Activated CD4-positive, alpha-beta memory T cell treated with anti-CD3 and anti-CD28 coated beads for 36 hours (primary cell): ENCODE measurements at regions not wholly inside any gene's neighbourhood (a gene's known extent, or its start where the extent isn't known, plus 50 kb on each side); places are given as distances from the start of the nearest gene placed in this dataset.

ENCODE experiments used
- CTCF ChIA-PET: fragments of 350-600 bp; sonication (Branson Sonifier 250); formaldehyde crosslinking; loops from one replicate; lab custom pipeline; 2021; ENCODE audit warnings: antibody characterized with exemption, inconsistent platforms; lab: Charles Lee
- POLR2A ChIA-PET: fragments of 350-600 bp; sonication (Branson Sonifier 250); formaldehyde crosslinking; loops from one replicate; lab custom pipeline; 2021; ENCODE audit warnings: antibody characterized with exemption; lab: Charles Lee
- DNase-seq: peaks from one replicate; pipeline ENCODE4 v3.0.0-alpha.2; 2020
- H3K27ac Mint-ChIP-seq: one replicate; pipeline ENCODE4 v1.8.0; 2021; ENCODE audit warnings: mixed read lengths
- H3K27me3 Mint-ChIP-seq: one replicate; pipeline ENCODE4 v1.8.0; 2021; ENCODE audit warnings: mixed read lengths
- H3K36me3 Mint-ChIP-seq: one replicate; pipeline ENCODE4 v1.8.0; 2021; ENCODE audit warnings: mixed read lengths
- H3K4me1 Mint-ChIP-seq: one replicate; pipeline ENCODE4 v1.8.0; 2021; ENCODE audit warnings: low read depth, mixed read lengths
- H3K4me3 Mint-ChIP-seq: one replicate; pipeline ENCODE4 v1.8.0; 2021; ENCODE audit warnings: mild to moderate bottlenecking, mixed read lengths
- H3K9me3 Mint-ChIP-seq: one replicate; pipeline ENCODE4 v1.8.0; 2021; ENCODE audit warnings: mixed read lengths
- intact Hi-C: fragments of 100-400 bp; cut with micrococcal nuclease; formaldehyde crosslinking; loops from one replicate; pipeline ENCODE4 v1.15.1; 2023

DNA sequence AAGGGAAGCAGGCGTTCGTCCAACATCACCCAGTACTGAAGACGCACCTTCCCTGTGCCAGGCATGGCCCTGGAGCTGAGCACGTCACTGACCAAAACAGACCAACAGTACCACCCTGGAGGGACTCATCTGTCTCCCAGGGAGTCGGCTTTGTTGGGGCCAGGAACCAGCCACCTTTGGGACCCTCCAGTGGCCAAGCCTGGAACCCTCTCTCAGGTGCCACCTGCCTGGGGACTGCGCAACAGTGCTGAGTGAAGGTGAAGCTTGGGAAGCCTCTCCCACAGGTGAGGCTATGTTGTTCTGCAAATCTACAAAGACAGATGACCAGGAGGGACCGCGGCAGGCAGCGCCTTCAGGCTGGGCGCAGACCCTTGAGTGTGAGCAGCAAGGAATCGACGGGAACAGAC is 91.4 kb upstream of the OTOS start:
- intact Hi-C loops = loop anchor here (2.0 kb wide), 1 partner anchor 27 kb away; no protein-coding TSS in a partner anchor
- H3K4me3 Mint-ChIP-seq = no peak overlapping the region
- H3K36me3 Mint-ChIP-seq = peaks cover 8% of the 10 kb centered on the region
- peak; percentile 3 for DNase-seq
- H3K27me3 Mint-ChIP-seq = peaks cover 13% of the 10 kb centered on the region
- no peak overlapping the region for H3K27ac Mint-ChIP-seq
- H3K4me1 Mint-ChIP-seq = no peaks in the 10 kb centered on the region
- POLR2A ChIA-PET = no interaction called here
- H3K9me3 Mint-ChIP-seq = peaks cover 14% of the 10 kb centered on the region
- CTCF ChIA-PET = interaction anchor here (1.5 to 3.3 kb wide), 3 partner anchors 10 to 207 kb away, joined by 8 to 24 read pairs (median 23); partner anchors contain the start of gene GPC1

DNA sequence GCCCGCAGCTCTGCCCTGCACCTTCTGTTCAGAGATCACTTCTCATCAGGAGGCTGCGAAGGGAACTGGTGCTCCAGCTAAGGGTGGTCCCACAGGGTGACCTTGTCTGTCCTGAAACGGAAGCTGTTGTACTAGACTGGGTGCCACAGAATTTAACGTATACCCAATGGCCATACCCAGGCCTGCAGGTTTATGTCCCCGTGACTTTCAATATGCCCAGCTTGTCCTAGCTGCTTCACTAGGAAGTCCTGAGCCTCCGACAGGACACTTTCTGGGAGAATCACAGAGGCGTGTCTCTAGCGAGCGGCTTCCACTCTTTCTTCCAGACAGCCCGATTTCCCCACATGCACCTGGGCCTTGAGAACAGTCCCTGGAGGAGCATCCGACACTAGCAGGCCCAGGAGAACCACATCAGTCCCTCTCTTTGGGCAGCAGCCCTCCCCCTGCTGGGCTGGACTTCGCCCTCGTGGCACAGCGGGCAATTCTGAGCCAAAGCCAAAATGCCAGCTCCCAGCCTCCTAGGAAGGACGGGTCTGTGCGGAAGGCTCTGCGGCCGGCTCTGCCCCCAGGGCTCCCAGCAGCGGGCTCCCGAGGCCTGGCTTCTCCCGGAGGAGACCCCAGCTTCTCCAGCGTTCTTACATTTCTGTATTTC is 91.9 kb upstream of the OTOS start:
- peak; percentile 6 for DNase-seq
- POLR2A ChIA-PET = no interaction called here
- Mint-ChIP-seq H3K4me3 (no peak overlapping the region), H3K4me1 (no peaks in the 10 kb centered on the region), H3K27ac (no peak overlapping the region), H3K9me3 (peaks cover 14% of the 10 kb centered on the region), H3K27me3 (peaks cover 13% of the 10 kb centered on the region), H3K36me3 (peaks cover 8% of the 10 kb centered on the region)
- CTCF ChIA-PET = interaction anchor here (0.8 to 3.3 kb wide), 9 partner anchors 8 to 207 kb away, joined by 3 to 24 read pairs (median 5); partner anchors contain the start of gene GPC1
- intact Hi-C loops = loop anchor here (2.0 kb wide), 1 partner anchor 28 kb away; no protein-coding TSS in a partner anchor

DNA sequence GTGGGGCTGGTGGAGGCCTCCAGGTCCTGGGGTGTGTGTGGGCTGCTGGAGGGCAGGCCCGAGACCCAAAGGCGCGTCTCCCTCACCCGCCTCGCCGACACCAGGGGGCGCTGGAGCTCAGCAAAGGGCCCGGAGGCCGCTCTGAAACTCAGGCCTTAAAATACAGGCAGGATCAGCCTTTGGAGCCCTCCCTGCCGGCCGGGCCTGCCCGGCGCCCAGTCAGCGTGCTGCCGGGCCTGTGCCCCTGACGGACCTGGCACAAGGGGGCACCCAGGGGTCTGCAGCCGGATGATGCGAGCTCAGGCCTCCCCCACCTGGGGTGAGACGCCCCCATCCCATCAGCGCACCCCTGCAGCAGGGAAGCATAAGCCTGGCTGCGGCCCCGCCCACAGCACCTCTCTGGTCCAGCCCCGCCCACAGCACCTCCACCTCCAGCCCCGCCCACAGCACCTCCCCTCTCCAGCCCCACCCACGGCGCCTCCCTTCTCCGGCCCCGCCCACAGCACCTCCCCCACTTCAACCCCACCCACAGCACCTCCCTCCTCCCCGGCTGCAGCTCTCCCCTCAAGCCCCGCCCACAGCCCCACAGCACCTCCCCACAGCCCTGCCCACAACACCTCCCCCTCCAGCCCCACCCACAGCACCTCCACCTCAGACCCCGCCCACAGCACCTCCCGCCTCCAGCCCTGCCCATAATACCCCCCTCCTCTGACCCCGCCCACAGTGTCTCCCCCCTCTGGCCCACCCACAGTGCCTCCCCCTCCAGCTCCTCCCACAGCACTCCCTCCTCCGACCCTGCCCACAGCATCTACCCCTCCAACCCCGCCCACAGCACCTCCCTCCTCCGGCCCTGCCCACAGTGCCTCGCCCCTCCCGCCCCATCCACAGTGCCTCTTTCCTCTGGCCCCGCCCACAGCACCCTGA is 92.8 kb upstream of the OTOS start:
- CTCF ChIA-PET = interaction anchor here (0.6 to 3.3 kb wide), 11 partner anchors 8 to 206 kb away, joined by 3 to 24 read pairs (median 4); partner anchors contain the start of gene GPC1
- Mint-ChIP-seq H3K4me3 (no peak overlapping the region), H3K27ac (no peak overlapping the region), H3K27me3 (peaks cover 13% of the 10 kb centered on the region), H3K4me1 (no peaks in the 10 kb centered on the region), H3K9me3 (peaks cover 14% of the 10 kb centered on the region), H3K36me3 (peaks cover 8% of the 10 kb centered on the region)
- DNase-seq = peak; percentile 84
- POLR2A ChIA-PET = no interaction called here
- intact Hi-C loops = loop anchor here (1.0 to 2.0 kb wide), 2 partner anchors 28 to 205 kb away; no protein-coding TSS in a partner anchor

DNA sequence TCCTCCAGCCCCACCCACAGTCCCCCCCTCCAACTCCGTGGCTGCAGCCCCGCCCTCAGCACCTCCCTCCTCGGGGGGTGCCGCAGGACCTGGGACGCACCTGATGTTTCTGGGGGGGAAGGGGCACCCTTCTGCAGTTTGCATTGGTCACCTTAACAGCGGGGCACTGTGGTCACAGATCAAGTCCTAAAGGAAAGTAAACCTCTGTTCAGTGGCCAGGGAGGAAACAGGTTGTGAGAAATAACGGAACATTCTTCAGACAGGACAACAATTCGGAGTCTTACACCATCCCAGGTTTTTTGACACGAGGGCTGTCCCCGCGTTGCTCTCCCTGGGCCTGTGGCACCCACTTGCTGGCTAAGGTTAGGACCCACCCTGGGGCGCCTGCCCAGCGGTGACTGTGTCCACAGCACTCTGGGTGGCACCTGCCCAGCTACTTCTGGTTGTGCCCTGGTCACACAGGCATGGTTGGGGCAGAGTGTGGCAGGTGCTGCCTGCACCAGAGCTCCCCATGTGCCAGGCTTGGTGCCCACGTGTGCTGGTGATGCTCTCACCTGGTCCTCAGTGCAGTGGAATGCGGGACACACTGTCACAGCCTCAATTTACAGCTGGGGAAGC is 93.5 kb upstream of the OTOS start:
- peak; percentile 10 for DNase-seq
- Mint-ChIP-seq H3K27ac (no peak overlapping the region), H3K4me3 (no peak overlapping the region), H3K9me3 (peaks cover 8% of the 10 kb centered on the region), H3K27me3 (peaks cover 10% of the 10 kb centered on the region), H3K36me3 (peaks cover 4% of the 10 kb centered on the region), H3K4me1 (no peaks in the 10 kb centered on the region)
- intact Hi-C loops = loop anchor here (1.0 to 2.0 kb wide), 2 partner anchors 29 to 204 kb away; no protein-coding TSS in a partner anchor
- ChIA-PET CTCF (interaction anchor here (0.6 to 3.0 kb wide), 4 partner anchors 10 to 201 kb away, joined by 3 to 23 read pairs (median 3); partner anchors contain the start of gene GPC1), POLR2A (no interaction called here)

DNA sequence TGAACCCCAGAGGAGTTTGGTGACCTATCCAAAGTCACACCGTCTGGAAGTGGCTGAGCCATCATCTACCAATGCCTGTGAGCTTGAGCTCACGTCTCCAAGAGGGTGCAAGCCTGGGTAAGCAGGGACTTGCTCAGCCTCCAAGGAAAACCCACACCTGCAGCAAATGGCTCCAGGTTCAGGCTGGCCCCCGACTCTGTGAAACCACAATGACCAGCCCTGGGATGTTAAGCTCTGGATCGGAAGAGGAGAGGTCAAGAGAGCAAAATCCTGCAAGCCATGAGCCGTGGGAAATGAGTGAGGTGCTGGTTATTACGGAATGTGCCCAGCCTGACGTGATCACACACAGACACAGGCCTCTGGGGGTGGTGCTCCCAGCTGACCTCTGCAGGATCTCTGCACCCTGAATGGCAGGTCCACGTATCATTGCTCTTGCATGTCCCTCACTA is 94.1 kb upstream of the OTOS start:
- Mint-ChIP-seq H3K9me3 (peaks cover 3% of the 10 kb centered on the region), H3K36me3 (no peaks in the 10 kb centered on the region), H3K4me1 (no peaks in the 10 kb centered on the region), H3K4me3 (no peak overlapping the region), H3K27me3 (peaks cover 15% of the 10 kb centered on the region), H3K27ac (no peak overlapping the region)
- ChIA-PET CTCF (interaction anchor here (0.8 to 1.0 kb wide), 2 partner anchors 189 to 204 kb away, joined by 3 to 5 read pairs; no protein-coding TSS in a partner anchor), POLR2A (no interaction called here)
- DNase-seq = peak; percentile 8
- intact Hi-C loops = no loop called here

DNA sequence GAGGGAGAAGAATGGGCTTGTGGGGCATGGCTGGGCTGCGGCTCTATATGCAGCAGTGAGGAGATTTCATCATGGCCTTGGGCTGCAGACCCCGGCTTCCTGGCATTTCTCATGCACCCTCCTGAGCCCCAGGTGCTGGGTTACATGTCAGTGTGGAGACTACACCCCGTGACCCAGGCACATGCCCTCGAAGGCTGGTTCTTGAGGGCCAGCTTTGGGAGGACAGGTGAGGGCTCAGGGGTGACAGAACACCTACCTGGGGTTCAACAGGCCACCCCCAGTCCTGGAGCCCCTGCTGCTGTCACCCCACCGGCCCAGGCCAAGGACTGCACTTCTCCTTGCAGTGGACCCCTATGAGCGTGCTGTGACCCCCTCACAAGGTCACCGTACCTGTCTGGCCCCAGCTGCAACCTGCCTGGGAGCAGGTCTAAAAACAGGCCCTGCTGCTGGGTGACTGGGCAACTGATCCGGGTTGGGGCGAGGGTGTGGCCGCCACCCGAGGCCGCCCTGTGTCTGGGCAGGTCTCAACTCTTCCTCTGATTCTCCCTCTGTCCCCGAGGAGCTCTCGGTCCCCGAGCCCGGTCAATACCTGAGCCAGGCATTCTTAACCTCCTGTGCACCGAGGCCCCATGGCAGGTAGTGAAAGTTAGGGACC is 94.8 kb upstream of the OTOS start:
- H3K9me3 Mint-ChIP-seq = no peaks in the 10 kb centered on the region
- H3K27me3 Mint-ChIP-seq = peaks cover 12% of the 10 kb centered on the region
- DNase-seq = peak; percentile 8
- no peak overlapping the region for H3K27ac Mint-ChIP-seq
- ChIA-PET POLR2A (no interaction called here), CTCF (interaction anchor here (1.0 kb wide), 1 partner anchor 204 kb away, joined by 5 read pairs; no protein-coding TSS in a partner anchor)
- H3K36me3 Mint-ChIP-seq = no peaks in the 10 kb centered on the region
- intact Hi-C loops = no loop called here
- H3K4me1 Mint-ChIP-seq = no peaks in the 10 kb centered on the region
- H3K4me3 Mint-ChIP-seq = no peak overlapping the region

DNA sequence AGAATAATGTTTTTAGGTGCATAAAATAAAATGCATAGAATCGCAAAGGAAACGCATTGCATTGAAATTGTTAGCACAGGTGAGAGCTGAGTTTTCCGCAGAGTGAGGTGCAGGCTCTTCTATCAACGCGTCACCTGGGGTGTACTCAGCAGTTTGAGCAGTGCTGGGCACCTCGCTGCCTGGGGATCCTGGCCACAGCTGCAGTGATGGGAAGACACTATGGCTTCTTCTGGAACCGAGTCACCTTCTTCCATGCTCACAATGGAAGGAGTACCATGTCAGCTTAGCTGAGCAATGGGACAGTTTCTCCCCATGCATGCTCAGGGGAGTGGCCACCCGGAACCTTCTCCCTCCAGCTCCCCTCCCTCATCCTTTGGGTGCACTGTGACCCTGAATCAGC is 95.4 kb upstream of the OTOS start:
- DNase-seq = peak; percentile 7
- Mint-ChIP-seq H3K4me1 (no peaks in the 10 kb centered on the region), H3K27me3 (peaks cover 10% of the 10 kb centered on the region), H3K27ac (no peak overlapping the region), H3K4me3 (no peak overlapping the region), H3K9me3 (no peaks in the 10 kb centered on the region), H3K36me3 (no peaks in the 10 kb centered on the region)
- POLR2A ChIA-PET = no interaction called here
- intact Hi-C loops = no loop called here
- CTCF ChIA-PET = no interaction called here

DNA sequence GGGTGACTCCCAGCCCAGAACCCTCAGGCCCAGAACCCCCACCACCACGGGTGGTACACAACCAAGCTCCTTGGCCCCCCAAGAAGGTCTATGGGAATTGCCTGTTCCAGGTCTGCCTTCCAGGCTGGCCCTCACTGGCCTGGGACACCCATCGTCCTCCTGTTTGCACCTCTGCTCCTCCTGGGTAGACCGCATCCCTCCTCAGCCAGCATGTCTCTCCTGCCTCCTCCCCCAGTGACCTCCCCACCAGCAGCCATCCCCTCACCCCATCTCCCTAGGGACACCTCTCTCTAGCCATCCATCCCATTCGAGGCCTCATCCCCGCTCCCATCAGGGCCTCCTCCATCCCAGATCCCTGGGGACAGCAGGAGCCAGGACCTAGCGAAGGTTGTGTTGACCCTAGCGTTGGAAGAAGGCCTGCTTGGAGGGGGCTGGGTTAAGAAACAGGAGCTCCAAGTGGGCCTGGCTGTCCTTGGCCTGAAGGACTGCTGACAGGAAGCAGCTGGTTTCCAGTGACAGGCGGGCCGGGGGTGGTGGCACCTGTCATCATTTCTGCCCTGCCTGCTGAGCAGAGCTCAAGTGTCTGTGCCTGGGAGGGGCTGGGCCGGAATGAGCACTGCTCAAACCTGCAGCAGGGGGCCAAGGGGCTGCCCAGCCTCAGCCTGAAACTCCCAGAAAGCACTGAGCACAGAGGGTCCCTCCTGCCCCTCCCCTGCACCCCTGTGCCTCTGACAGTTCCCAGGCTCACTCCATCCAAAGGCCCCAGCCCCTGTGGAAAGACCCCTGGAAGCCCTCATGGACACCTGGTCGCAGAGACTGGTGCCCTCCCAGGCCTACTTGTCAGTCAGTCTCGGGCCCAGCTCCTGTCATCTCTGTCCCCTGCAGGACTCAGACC is 96.0 kb upstream of the OTOS start:
- H3K27me3 Mint-ChIP-seq = peaks cover 7% of the 10 kb centered on the region
- H3K9me3 Mint-ChIP-seq = no peaks in the 10 kb centered on the region
- H3K36me3 Mint-ChIP-seq = no peaks in the 10 kb centered on the region
- POLR2A ChIA-PET = no interaction called here
- H3K4me1 Mint-ChIP-seq = no peaks in the 10 kb centered on the region
- intact Hi-C loops = no loop called here
- peak; percentile 25 for DNase-seq
- CTCF ChIA-PET = no interaction called here
- H3K4me3 Mint-ChIP-seq = no peak overlapping the region
- no peak overlapping the region for H3K27ac Mint-ChIP-seq

DNA sequence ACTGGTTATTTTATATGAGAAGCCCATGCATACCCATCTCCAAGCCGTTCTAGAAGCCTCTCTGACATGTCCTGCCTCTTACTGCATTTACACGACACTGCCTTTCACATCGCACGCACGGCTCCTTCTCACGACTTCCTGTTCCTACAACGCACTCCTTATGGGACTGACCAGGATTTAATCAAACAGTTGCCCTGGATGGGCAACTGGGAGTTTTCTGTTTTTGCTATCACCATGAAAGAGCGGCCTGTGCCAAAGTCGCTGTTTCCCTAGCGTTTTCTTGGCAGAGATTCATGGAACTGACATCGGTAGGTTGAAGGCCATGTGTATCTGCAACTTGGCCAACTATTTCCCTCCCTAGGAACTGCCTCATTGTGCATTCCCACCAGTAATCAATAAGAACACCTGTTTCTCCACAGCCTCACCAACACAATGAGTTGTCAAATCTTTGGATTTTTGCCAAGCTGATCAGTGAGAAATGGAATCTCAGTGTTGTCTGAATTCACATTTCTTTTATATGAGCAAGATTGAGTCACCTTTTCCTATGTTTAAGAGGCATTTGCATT is 97.2 kb upstream of the OTOS start:
- ChIA-PET CTCF (no interaction called here), POLR2A (no interaction called here)
- peaks cover 7% of the 10 kb centered on the region for H3K27me3 Mint-ChIP-seq
- H3K27ac Mint-ChIP-seq = no peak overlapping the region
- no peaks in the 10 kb centered on the region for H3K36me3 Mint-ChIP-seq
- no peaks in the 10 kb centered on the region for H3K9me3 Mint-ChIP-seq
- no peaks in the 10 kb centered on the region for H3K4me1 Mint-ChIP-seq
- intact Hi-C loops = no loop called here
- no peak overlapping the region for H3K4me3 Mint-ChIP-seq
- no peak for DNase-seq

DNA sequence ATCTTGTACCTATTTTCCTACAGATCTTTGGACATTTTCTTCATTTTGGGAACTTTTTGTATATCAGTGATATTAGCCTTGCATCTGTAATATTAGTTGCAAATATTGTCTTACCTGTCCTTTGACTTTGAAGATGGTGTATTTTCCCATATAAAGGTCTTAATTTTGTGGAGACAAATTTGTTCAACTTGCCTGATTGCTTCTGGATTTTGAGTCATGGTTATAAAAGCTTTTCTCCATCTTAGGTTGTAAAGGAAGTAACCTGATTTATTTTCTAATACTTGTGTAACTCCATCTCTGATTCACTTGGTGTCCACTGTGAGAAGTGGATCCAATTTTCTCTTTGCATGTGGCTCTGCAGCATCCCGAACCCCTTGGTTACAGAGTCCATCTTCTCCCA is 97.7 kb upstream of the OTOS start:
- Mint-ChIP-seq H3K9me3 (no peaks in the 10 kb centered on the region), H3K4me1 (no peaks in the 10 kb centered on the region), H3K36me3 (no peaks in the 10 kb centered on the region), H3K27ac (no peak overlapping the region), H3K4me3 (no peak overlapping the region), H3K27me3 (peaks cover 7% of the 10 kb centered on the region)
- POLR2A ChIA-PET = no interaction called here
- no peak for DNase-seq
- CTCF ChIA-PET = no interaction called here
- intact Hi-C loops = no loop called here
